ENCODE measurements at regions not wholly inside any gene's neighbourhood (a gene's known extent, or its start where the extent isn't known, plus 50 kb on each side); places are given as distances from the start of the nearest gene placed in this dataset.

DNA sequence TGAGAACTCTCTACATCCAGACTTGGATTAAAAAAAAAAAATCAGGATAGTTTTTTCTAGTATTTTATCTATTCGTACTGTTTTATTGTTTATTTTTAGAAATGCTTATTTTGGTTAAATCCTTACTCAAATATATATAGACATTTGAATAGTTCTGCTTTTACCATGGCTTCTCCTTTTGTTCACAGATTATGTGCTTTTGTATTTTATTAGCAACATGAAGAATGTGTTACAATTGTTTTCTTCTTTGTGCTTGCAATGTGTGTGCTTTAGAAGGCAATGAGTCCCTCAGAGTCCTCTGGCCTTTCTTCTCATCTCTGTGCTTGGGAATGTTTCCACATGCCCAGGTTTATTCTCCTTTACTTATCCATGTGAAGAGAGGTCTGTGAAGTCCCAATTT lies 324.0 kb downstream of the KCNRG start:
- TF ChIP-seq POLR2A (IDR thresholded peaks at IDR 0.05; ENCODE audit: low read depth, low read length) (no peak), SMC3 (IDR thresholded peaks at IDR 0.05; ENCODE audit: low read depth, low read length) (no peak), MAZ (IDR thresholded peaks at IDR 0.05; ENCODE audit: borderline replicate concordance, low read depth, low read length) (no peak), CEBPB (IDR thresholded peaks at IDR 0.05; ENCODE audit: low read depth, low read length) (no peak), MAFK (IDR thresholded peaks at IDR 0.05; ENCODE audit: low read depth, low read length) (no peak)
- TF ChIP-seq, protein P1, sequence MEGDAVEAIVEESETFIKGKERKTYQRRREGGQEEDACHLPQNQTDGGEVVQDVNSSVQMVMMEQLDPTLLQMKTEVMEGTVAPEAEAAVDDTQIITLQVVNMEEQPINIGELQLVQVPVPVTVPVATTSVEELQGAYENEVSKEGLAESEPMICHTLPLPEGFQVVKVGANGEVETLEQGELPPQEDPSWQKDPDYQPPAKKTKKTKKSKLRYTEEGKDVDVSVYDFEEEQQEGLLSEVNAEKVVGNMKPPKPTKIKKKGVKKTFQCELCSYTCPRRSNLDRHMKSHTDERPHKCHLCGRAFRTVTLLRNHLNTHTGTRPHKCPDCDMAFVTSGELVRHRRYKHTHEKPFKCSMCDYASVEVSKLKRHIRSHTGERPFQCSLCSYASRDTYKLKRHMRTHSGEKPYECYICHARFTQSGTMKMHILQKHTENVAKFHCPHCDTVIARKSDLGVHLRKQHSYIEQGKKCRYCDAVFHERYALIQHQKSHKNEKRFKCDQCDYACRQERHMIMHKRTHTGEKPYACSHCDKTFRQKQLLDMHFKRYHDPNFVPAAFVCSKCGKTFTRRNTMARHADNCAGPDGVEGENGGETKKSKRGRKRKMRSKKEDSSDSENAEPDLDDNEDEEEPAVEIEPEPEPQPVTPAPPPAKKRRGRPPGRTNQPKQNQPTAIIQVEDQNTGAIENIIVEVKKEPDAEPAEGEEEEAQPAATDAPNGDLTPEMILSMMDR (conservative IDR thresholded peaks at IDR 0.05; ENCODE audit: low read depth, low read length): no peak
